ENCODE measurements at regions not wholly inside any gene's neighbourhood (a gene's known extent, or its start where the extent isn't known, plus 50 kb on each side); places are given as distances from the start of the nearest gene placed in this dataset.

DNA sequence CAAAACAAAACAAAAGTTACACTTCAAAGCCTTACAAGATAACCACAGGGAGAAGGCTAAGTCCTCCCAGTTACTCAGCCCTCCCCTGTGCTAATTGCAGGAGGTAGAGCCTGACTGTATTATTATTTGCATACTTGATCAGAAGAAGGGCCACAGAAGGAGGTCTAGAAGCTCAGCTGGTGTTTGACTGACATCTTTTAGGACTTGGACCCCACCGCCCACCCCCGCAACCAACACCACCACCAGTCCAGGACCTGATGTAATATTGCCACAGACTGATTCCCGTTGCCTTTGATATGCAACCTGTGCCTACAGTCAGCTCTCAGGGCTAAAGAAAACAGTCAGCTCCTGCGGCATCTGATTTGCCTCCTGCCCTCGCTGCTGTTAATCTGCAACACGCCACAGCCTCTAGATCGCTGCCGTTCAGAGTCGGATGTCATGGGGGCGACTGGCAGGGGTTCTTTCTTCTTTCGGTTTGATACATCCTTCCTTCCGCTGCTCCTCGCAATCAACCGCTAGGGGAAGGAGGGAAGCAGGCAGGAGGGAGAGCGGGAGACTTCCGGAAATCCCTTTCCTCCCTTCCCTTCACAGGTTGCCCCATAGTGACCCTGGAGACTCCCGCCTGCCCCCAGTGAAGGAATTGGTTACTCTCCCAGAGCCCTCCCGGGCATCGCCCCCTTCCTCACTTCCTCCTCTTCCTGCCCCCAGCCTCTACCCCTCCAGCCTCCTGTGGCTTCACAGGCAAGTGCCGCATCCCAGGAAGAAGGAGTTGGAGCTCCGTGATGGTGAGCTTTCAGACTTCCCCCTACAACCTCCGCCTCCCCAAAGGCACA lies 90.5 kb upstream of the SOX9 start:
- TF ChIP-seq, protein P1, sequence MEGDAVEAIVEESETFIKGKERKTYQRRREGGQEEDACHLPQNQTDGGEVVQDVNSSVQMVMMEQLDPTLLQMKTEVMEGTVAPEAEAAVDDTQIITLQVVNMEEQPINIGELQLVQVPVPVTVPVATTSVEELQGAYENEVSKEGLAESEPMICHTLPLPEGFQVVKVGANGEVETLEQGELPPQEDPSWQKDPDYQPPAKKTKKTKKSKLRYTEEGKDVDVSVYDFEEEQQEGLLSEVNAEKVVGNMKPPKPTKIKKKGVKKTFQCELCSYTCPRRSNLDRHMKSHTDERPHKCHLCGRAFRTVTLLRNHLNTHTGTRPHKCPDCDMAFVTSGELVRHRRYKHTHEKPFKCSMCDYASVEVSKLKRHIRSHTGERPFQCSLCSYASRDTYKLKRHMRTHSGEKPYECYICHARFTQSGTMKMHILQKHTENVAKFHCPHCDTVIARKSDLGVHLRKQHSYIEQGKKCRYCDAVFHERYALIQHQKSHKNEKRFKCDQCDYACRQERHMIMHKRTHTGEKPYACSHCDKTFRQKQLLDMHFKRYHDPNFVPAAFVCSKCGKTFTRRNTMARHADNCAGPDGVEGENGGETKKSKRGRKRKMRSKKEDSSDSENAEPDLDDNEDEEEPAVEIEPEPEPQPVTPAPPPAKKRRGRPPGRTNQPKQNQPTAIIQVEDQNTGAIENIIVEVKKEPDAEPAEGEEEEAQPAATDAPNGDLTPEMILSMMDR (IDR thresholded peaks at IDR 0.05), result peak in 5 of 7 experiments; percentile 7 to 30 (median 24)
- TF ChIP-seq EP300 (IDR thresholded peaks at IDR 0.05) (no peak), POLR2A (IDR thresholded peaks at IDR 0.05) (no peak)

Data from stomach (tissue), 4 donors.